IMR-90 (cell line): ENCODE measurements at regions not wholly inside any gene's neighbourhood (a gene's known extent, or its start where the extent isn't known, plus 50 kb on each side); places are given as distances from the start of the nearest gene placed in this dataset.

ENCODE experiments used
- ATAC-seq: fragments of 200-7000 bp; cut with Tn5 transposase; 2 replicates; pipeline ENCODE4 v1.9.1; 2020; ENCODE audit warnings: low read depth, mild to moderate bottlenecking, moderate library complexity
- BruUV-seq: library from RNA; stranded (reverse); fragments of 400-500 nt; replicated peaks from 2 replicates; lab custom pipeline; 2021; lab: Mats Ljungman, UMichigan
- CTCF ChIA-PET: fragments of 300-600 bp; formaldehyde crosslinking; extraction: SDS; loops from one replicate; lab custom pipeline; 2021; ENCODE audit warnings: antibody characterized with exemption; lab: Yijun Ruan, JAX
- POLR2A ChIA-PET: fragments of 300-600 bp; sonication (Branson Sonifier 250); formaldehyde crosslinking; loops from one replicate; lab custom pipeline; 2022; ENCODE audit warnings: antibody characterized with exemption; ENCODE audit not compliant: unreplicated experiment; lab: Charles Lee
- DNase-seq: peaks from one replicate; pipeline ENCODE4 v3.0.0; 2013
- H2AFZ ChIP-seq: replicated peaks from 2 replicates; pipeline ENCODE3; 2013; ENCODE audit warnings: low read length, mild to moderate bottlenecking; ENCODE audit not compliant: poor library complexity
- H2AK5ac ChIP-seq: 2 replicates; pipeline ENCODE4 v1.6.1; 2013; ENCODE audit warnings: low read depth, low read length, inconsistent platforms
- H2AK9ac ChIP-seq: replicated peaks from 2 replicates; pipeline ENCODE3; 2013; ENCODE audit warnings: mild to moderate bottlenecking, low read depth, low read length, moderate library complexity; ENCODE audit not compliant: poor library complexity
- H2BK120ac ChIP-seq: 2 replicates; pipeline ENCODE4 v1.6.1; 2013; ENCODE audit warnings: low read depth, low read length, inconsistent platforms
- H2BK15ac ChIP-seq: 3 replicates; pipeline ENCODE4 v1.6.1; 2013; ENCODE audit warnings: low read depth, low read length, inconsistent platforms
- H2BK20ac ChIP-seq: 2 replicates; pipeline ENCODE4 v1.6.1; 2013; ENCODE audit warnings: low read depth, mild to moderate bottlenecking, inconsistent platforms, low read length, moderate library complexity
- H2BK5ac ChIP-seq: 2 replicates; pipeline ENCODE4 v1.6.1; 2013; ENCODE audit warnings: mild to moderate bottlenecking, low read depth, low read length, inconsistent platforms; ENCODE audit not compliant: poor library complexity, severe bottlenecking
- H3K14ac ChIP-seq: replicated peaks from 2 replicates; pipeline ENCODE4 v1.6.1; 2013; ENCODE audit warnings: low read depth, low read length, inconsistent platforms
- H3K18ac ChIP-seq: 2 replicates; pipeline ENCODE4 v1.6.1; 2013; ENCODE audit warnings: low read depth, low read length, control low read depth
- H3K23ac ChIP-seq: 2 replicates; pipeline ENCODE4 v1.6.1; 2013; ENCODE audit warnings: low read depth, low read length, inconsistent platforms
- H3K27ac ChIP-seq: 2 replicates; pipeline ENCODE4 v1.5.1; 2013; ENCODE audit warnings: mild to moderate bottlenecking, control low read depth, low read length; ENCODE audit not compliant: insufficient read depth
- H3K27me3 ChIP-seq: 2 replicates; pipeline ENCODE4 v1.6.1; 2013; ENCODE audit warnings: low read length; ENCODE audit not compliant: control insufficient read depth, insufficient read depth
- H3K36me3 ChIP-seq: 2 replicates; pipeline ENCODE4 v1.6.1; 2013; ENCODE audit warnings: low read length, mixed read lengths; ENCODE audit not compliant: control insufficient read depth, insufficient read depth
- H3K4ac ChIP-seq: 2 replicates; pipeline ENCODE4 v1.6.1; 2013; ENCODE audit warnings: low read depth, low read length, inconsistent platforms
- H3K4me1 ChIP-seq: 2 replicates; pipeline ENCODE4 v1.6.1; 2013; ENCODE audit warnings: low read length, mixed read lengths; ENCODE audit not compliant: control insufficient read depth, insufficient read depth
- H3K4me2 ChIP-seq: 2 replicates; pipeline ENCODE4 v1.6.1; 2013; ENCODE audit warnings: low read depth, mild to moderate bottlenecking, control low read depth, low read length, moderate library complexity
- H3K4me3 ChIP-seq: 2 replicates; pipeline ENCODE4 v1.5.1; 2013; ENCODE audit warnings: low read depth, mild to moderate bottlenecking, control low read depth, low read length, moderate library complexity; ENCODE audit not compliant: insufficient read depth
- H3K56ac ChIP-seq: 2 replicates; pipeline ENCODE4 v1.6.1; 2013; ENCODE audit warnings: low read length, inconsistent platforms; ENCODE audit not compliant: insufficient read depth; ENCODE audit errors: extremely low read depth
- H3K79me1 ChIP-seq, 2 experiments: 2 replicates each; pipeline ENCODE4 v1.6.1; 2013; ENCODE audit warnings: low read length in 2 of 2, inconsistent platforms in 1 of 2, low read depth in 1 of 2
- H3K9ac ChIP-seq: 2 replicates; pipeline ENCODE4 v1.6.1; 2013; ENCODE audit warnings: low read depth, low read length, control low read depth
- H3K9me1 ChIP-seq: 2 replicates; pipeline ENCODE4 v1.6.1; 2013; ENCODE audit warnings: low read length, inconsistent platforms; ENCODE audit not compliant: insufficient read depth
- H3K9me3 ChIP-seq: 2 replicates; pipeline ENCODE4 v1.6.1; 2013; ENCODE audit warnings: low read length; ENCODE audit not compliant: control insufficient read depth, insufficient read depth
- H4K20me1 ChIP-seq: 2 replicates; pipeline ENCODE4 v1.6.1; 2013; ENCODE audit warnings: low read length, inconsistent platforms; ENCODE audit not compliant: insufficient read depth
- H4K5ac ChIP-seq: 2 replicates; pipeline ENCODE4 v1.6.1; 2013; ENCODE audit warnings: mild to moderate bottlenecking, low read depth, low read length, control low read depth
- H4K8ac ChIP-seq, 2 experiments: 2 replicates each; pipeline ENCODE4 v1.6.1; 2013; ENCODE audit warnings: low read depth in 2 of 2, low read length in 2 of 2, control low read depth in 1 of 2, inconsistent platforms in 1 of 2
- H4K91ac ChIP-seq: 2 replicates; pipeline ENCODE4 v1.6.1; 2013; ENCODE audit warnings: low read depth, low read length, inconsistent platforms; ENCODE audit not compliant: insufficient read depth
- BHLHE40 ChIP-seq: fragments of 150-350 bp; IDR thresholded peaks from 2 replicates; pipeline ENCODE4 v1.6.1; 2016; ENCODE audit warnings: mild to moderate bottlenecking, low read depth, low read length
- CHD1 ChIP-seq: IDR thresholded peaks from 2 replicates; pipeline ENCODE4 v1.6.1; 2012; ENCODE audit warnings: low read depth, low read length, improper control_type of control experiment
- FOS ChIP-seq: fragments of 150-350 bp; IDR thresholded peaks from 2 replicates; pipeline ENCODE4 v1.6.1; 2016; ENCODE audit warnings: low read depth, low read length
- MAFK ChIP-seq: IDR thresholded peaks from 2 replicates; pipeline ENCODE4 v1.6.1; 2012; ENCODE audit warnings: low read depth, low read length, improper control_type of control experiment
- MAZ ChIP-seq: IDR thresholded peaks from 2 replicates; pipeline ENCODE4 v1.6.1; 2012; ENCODE audit warnings: low read depth, mild to moderate bottlenecking, low read length, improper control_type of control experiment, moderate library complexity, borderline replicate concordance
- MXI1 ChIP-seq: IDR thresholded peaks from 2 replicates; pipeline ENCODE4 v1.6.1; 2012; ENCODE audit warnings: low read depth, mild to moderate bottlenecking, low read length, moderate library complexity, borderline replicate concordance
- NFE2L2 ChIP-seq: fragments of 150-350 bp; IDR thresholded peaks from 2 replicates; pipeline ENCODE4 v1.6.1; 2016; ENCODE audit warnings: low read depth, mild to moderate bottlenecking, low read length
- POLR2A ChIP-seq: IDR thresholded peaks from 2 replicates; pipeline ENCODE4 v1.6.1; 2012; ENCODE audit warnings: mild to moderate bottlenecking, low read depth, low read length
- RAD21 ChIP-seq: IDR thresholded peaks from 2 replicates; pipeline ENCODE4 v1.6.1; 2012; ENCODE audit warnings: low read length, improper control_type of control experiment
- RCOR1 ChIP-seq: IDR thresholded peaks from 2 replicates; pipeline ENCODE4 v1.6.1; 2012; ENCODE audit warnings: mild to moderate bottlenecking, low read length, improper control_type of control experiment; ENCODE audit not compliant: insufficient replicate concordance
- RFX5 ChIP-seq: IDR thresholded peaks from 2 replicates; pipeline ENCODE4 v1.8.0; 2012; ENCODE audit warnings: low read depth, mild to moderate bottlenecking, low read length, moderate library complexity
- SMC3 ChIP-seq: fragments of 150-350 bp; IDR thresholded peaks from 2 replicates; pipeline ENCODE4 v1.6.1; 2016; ENCODE audit warnings: low read depth, mild to moderate bottlenecking, antibody characterized with exemption, low read length, moderate library complexity
- dilution Hi-C: fragments of 300-500 bp; cut with HindIII; formaldehyde crosslinking; loops from one replicate; pipeline ENCODE4 v1.14.3; 2018; ENCODE audit warnings: low sequenced_read_pairs; ENCODE audit not compliant: unreplicated experiment
- in situ Hi-C: fragments of 300-500 bp; cut with MboI; formaldehyde crosslinking; loops from 3 replicates; pipeline ENCODE4 v1.14.3; 2019; ENCODE audit warnings: low sequenced_read_pairs, inconsistent platforms, mixed read lengths
- intact Hi-C: fragments of 100-400 bp; cut with micrococcal nuclease; formaldehyde crosslinking; loops from 2 replicates; pipeline ENCODE4 v1.10.0; 2022
- TF ChIP-seq, protein P1 (sequence below): conservative IDR thresholded peaks from 2 replicates; pipeline ENCODE4 v1.5.1; 2012; ENCODE audit warnings: mild to moderate bottlenecking, low read depth, low read length, improper control_type of control experiment
- TF ChIP-seq, protein P2 (sequence below): fragments of 150-350 bp; IDR thresholded peaks from 2 replicates; pipeline ENCODE4 v1.6.1; 2017; ENCODE audit warnings: mild to moderate bottlenecking, antibody characterized with exemption, low read length, low read depth

DNA sequence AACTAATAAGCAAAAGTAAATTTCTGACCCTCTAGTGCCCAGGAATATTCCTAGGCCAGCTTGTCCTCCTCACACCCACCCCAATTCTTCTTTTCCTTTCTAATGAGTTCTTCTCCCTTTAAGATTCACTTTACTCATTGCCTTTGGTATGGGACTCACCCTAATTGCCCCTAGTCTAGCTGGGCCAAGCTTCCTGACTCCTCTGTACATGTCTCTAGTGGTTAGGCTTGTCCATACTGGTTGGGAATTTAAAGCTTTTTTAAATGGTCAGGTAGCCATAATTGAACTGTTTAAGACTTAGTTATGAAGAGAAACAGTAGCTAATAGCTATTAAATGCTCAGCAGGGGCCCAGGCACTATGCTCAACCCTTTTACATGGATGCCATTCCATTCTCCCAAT lies 248.2 kb downstream of the C12orf42 start:
- Histone ChIP-seq H2BK120ac (no peak overlapping the region), H4K20me1 (no peaks in the 10 kb centered on the region), H3K9me3 (peaks cover 10% of the 10 kb centered on the region), H3K23ac (no peak overlapping the region), H3K4me3 (no peak overlapping the region), H3K4ac (no peak overlapping the region), H4K91ac (no peak overlapping the region), H3K4me1 (no peaks in the 10 kb centered on the region), H3K79me1 (no peaks in the 10 kb centered on the region), H3K14ac (no peak overlapping the region), H3K4me2 (no peak overlapping the region), H3K56ac (no peak overlapping the region), H3K27me3 (no peaks in the 10 kb centered on the region), H2AK9ac (no peak overlapping the region), H2BK5ac (no peak overlapping the region), H3K36me3 (no peaks in the 10 kb centered on the region), H3K27ac (no peak overlapping the region), H4K8ac (no peak overlapping the region), H2BK20ac (no peak overlapping the region), H2BK15ac (no peak overlapping the region), H3K9ac (no peak overlapping the region), H3K9me1 (no peaks in the 10 kb centered on the region), H2AFZ (no peak overlapping the region), H2AK5ac (no peak overlapping the region), H3K18ac (no peak overlapping the region), H4K5ac (no peak overlapping the region)
- POLR2A ChIA-PET: no interaction called here
- TF ChIP-seq CHD1: no peak
- no peak for TF ChIP-seq BHLHE40
- no peak for TF ChIP-seq RCOR1
- TF ChIP-seq, protein P1, sequence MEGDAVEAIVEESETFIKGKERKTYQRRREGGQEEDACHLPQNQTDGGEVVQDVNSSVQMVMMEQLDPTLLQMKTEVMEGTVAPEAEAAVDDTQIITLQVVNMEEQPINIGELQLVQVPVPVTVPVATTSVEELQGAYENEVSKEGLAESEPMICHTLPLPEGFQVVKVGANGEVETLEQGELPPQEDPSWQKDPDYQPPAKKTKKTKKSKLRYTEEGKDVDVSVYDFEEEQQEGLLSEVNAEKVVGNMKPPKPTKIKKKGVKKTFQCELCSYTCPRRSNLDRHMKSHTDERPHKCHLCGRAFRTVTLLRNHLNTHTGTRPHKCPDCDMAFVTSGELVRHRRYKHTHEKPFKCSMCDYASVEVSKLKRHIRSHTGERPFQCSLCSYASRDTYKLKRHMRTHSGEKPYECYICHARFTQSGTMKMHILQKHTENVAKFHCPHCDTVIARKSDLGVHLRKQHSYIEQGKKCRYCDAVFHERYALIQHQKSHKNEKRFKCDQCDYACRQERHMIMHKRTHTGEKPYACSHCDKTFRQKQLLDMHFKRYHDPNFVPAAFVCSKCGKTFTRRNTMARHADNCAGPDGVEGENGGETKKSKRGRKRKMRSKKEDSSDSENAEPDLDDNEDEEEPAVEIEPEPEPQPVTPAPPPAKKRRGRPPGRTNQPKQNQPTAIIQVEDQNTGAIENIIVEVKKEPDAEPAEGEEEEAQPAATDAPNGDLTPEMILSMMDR: no peak
- no peak for TF ChIP-seq MXI1
- TF ChIP-seq RFX5: no peak
- no peak for TF ChIP-seq SMC3
- TF ChIP-seq MAFK: no peak
- no peak for TF ChIP-seq POLR2A
- TF ChIP-seq, protein P2, sequence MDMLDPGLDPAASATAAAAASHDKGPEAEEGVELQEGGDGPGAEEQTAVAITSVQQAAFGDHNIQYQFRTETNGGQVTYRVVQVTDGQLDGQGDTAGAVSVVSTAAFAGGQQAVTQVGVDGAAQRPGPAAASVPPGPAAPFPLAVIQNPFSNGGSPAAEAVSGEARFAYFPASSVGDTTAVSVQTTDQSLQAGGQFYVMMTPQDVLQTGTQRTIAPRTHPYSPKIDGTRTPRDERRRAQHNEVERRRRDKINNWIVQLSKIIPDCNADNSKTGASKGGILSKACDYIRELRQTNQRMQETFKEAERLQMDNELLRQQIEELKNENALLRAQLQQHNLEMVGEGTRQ: no peak
- TF ChIP-seq NFE2L2: no peak
- no peak for TF ChIP-seq FOS
- no peak for TF ChIP-seq RAD21
- no peak for TF ChIP-seq MAZ
- dilution Hi-C loops: no loop called here
- ATAC-seq: no peak
- CTCF ChIA-PET: no interaction called here
- intact Hi-C loops: no loop called here
- in situ Hi-C loops: no loop called here
- no TSS peak for BruUV-seq
- DNase-seq: no peak
